Suprapubic skin (tissue), 4 donors: ENCODE measurements at regions not wholly inside any gene's neighbourhood (a gene's known extent, or its start where the extent isn't known, plus 50 kb on each side); places are given as distances from the start of the nearest gene placed in this dataset.

ENCODE experiments used
- DNase-seq, 2 donors: peaks; one replicate each; pipeline ENCODE4 v3.0.0-alpha.2; 2019; ENCODE audit warnings: low spot score in 2 of 2
- H3K27ac ChIP-seq: fragments of 200-600 bp; sonication (generic); one replicate; pipeline ENCODE4 v1.5.1; 2019
- H3K27me3 ChIP-seq: fragments of 200-600 bp; sonication (generic); one replicate; pipeline ENCODE4 v1.5.1; 2019
- H3K36me3 ChIP-seq: fragments of 200-600 bp; sonication (generic); one replicate; pipeline ENCODE4 v1.5.1; 2019
- H3K4me1 ChIP-seq: fragments of 200-600 bp; sonication (generic); one replicate; pipeline ENCODE4 v1.5.1; 2019
- H3K4me3 ChIP-seq: fragments of 200-600 bp; sonication (generic); one replicate; pipeline ENCODE4 v1.5.1; 2019; ENCODE audit warnings: mild to moderate bottlenecking
- H3K9me3 ChIP-seq: fragments of 200-600 bp; sonication (generic); one replicate; pipeline ENCODE4 v1.5.1; 2019
- EP300 ChIP-seq: sonication (generic); formaldehyde crosslinking; IDR thresholded peaks from one replicate; pipeline ENCODE4 v1.6.1; 2017; ENCODE audit warnings: antibody characterized with exemption
- POLR2A ChIP-seq, 2 donors: fragments of 450-650 bp; IDR thresholded peaks; one replicate each; pipeline ENCODE4 v1.6.1; 2017; ENCODE audit warnings: antibody characterized with exemption in 2 of 2, mild to moderate bottlenecking in 2 of 2, moderate library complexity in 2 of 2
- POLR2AphosphoS5 ChIP-seq, 3 donors: sonication (generic); formaldehyde crosslinking; IDR thresholded peaks; one replicate each; pipeline ENCODE4 v1.6.1; 2017; ENCODE audit warnings: antibody characterized with exemption in 3 of 3
- WGBS: methylation state at CpG from one replicate; pipeline ENCODE4 v1.1.5; 2018; 5-methylcytosine and 5-hydroxymethylcytosine counted together
- TF ChIP-seq, protein P1 (sequence below), 2 donors: fragments of 200-600 bp in 1 of 2; fragments of 450-650 bp in 1 of 2; sonication (generic) in 1 of 2; IDR thresholded peaks; one replicate each; pipeline ENCODE4 v1.5.1; 2016 to 2019; ENCODE audit warnings: antibody characterized with exemption in 2 of 2, mild to moderate bottlenecking in 1 of 2, moderate library complexity in 1 of 2

DNA sequence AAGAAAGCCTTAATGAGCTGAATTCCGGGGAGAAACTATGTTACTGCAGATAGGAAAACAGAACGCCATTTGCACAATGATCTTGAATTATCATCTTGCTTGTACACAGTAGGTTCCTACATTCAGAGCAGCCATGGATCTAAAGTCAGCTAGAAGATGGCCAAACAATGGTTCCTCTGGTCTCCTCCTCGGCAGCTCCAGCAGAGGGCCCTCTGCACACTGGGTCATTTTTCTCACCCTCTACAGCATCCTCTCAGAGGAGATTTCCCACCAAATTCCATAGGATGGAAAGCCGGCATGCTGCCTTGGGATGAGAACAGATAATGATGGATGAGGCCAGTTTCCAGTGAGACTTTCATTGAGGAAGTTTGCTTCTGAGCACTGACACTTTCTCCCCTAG, 308.5 kb upstream of the NFE2L3 start:
- TF ChIP-seq POLR2A (IDR thresholded peaks at IDR 0.05) (no peak), POLR2AphosphoS5 (IDR thresholded peaks at IDR 0.05) (no peak), EP300 (no peak)
- TF ChIP-seq, protein P1, sequence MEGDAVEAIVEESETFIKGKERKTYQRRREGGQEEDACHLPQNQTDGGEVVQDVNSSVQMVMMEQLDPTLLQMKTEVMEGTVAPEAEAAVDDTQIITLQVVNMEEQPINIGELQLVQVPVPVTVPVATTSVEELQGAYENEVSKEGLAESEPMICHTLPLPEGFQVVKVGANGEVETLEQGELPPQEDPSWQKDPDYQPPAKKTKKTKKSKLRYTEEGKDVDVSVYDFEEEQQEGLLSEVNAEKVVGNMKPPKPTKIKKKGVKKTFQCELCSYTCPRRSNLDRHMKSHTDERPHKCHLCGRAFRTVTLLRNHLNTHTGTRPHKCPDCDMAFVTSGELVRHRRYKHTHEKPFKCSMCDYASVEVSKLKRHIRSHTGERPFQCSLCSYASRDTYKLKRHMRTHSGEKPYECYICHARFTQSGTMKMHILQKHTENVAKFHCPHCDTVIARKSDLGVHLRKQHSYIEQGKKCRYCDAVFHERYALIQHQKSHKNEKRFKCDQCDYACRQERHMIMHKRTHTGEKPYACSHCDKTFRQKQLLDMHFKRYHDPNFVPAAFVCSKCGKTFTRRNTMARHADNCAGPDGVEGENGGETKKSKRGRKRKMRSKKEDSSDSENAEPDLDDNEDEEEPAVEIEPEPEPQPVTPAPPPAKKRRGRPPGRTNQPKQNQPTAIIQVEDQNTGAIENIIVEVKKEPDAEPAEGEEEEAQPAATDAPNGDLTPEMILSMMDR (IDR thresholded peaks at IDR 0.05): no peak
- Histone ChIP-seq H3K27ac (no peak overlapping the region), H3K9me3 (no peaks in the 10 kb centered on the region), H3K4me1 (peaks cover 25% of the 10 kb centered on the region), H3K36me3 (no peaks in the 10 kb centered on the region), H3K27me3 (no peaks in the 10 kb centered on the region), H3K4me3 (no peak overlapping the region)
- WGBS: 88% methylated on average over 4 of the region's 4 CpGs
- DNase-seq: no peak

DNA sequence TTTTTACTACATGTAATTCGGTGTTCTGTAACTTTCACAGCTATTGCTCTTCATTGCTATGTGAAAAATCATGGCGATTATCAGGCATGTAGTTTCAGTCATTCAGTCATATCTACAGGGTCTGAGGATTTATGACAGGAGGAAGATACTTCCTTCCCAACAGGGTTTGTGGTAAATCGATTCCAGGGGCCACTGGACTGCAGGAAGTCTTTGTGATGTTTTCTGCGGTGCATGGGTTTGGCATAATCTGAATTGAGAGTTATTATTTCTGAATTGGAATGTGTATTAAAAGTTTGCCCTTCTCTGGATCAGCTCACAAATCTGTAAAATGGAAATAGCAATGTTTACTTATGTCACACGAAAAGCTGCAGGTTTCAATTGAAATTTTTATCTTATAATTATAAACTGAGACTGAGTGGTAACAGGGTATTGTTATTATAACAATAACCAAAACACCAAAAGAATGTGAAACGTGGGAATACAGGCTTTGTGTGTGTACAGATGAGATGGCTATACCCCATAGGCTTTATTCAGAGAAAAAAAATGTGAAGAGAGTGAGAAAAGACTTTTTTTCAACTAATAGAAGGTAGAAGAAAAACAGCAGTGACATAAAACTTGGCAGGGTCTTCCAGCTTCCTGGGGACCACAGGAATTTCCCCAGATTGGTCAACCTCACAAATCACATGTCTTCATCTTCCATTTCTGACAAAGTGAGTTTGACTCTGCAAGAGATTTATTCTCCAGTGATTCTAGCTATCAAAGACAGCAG, 307.7 kb upstream of the NFE2L3 start:
- TF ChIP-seq, protein P1 (IDR thresholded peaks at IDR 0.05): no peak
- TF ChIP-seq POLR2A (IDR thresholded peaks at IDR 0.05) (no peak), EP300 (no peak), POLR2AphosphoS5 (IDR thresholded peaks at IDR 0.05) (no peak)
- DNase-seq: no peak
- H3K36me3 ChIP-seq: no peaks in the 10 kb centered on the region
- H3K4me1 ChIP-seq: peaks cover 31% of the 10 kb centered on the region
- no peaks in the 10 kb centered on the region for H3K27me3 ChIP-seq
- H3K4me3 ChIP-seq: no peak overlapping the region
- no peaks in the 10 kb centered on the region for H3K9me3 ChIP-seq
- H3K27ac ChIP-seq: no peak overlapping the region
- 62% methylated on average over 6 of the region's 6 CpGs for WGBS

DNA sequence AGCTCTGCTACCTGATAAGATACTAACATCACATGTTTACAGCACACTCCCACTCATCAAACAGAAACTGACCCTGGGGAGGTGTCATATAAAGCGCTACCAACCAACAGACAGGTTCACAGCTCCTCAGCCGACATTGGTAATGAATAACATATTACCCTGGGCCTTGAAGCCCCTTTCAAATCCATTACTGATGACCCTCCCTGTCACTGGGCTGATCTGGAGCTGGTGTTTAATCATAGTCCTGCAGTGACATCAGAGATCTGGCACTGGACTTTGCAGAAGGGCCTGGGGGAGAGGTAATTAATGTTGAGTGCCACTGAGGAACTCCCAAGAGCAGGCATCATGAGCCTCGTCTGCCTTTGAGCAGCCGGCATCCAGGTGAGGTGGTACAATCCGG, 306.5 kb upstream of the NFE2L3 start:
- DNase-seq: no peak
- 100% methylated on average over 1 of the region's 5 CpGs for WGBS
- Histone ChIP-seq H3K4me3 (no peak overlapping the region), H3K4me1 (peaks cover 32% of the 10 kb centered on the region), H3K27me3 (no peaks in the 10 kb centered on the region), H3K36me3 (no peaks in the 10 kb centered on the region), H3K9me3 (no peaks in the 10 kb centered on the region), H3K27ac (no peak overlapping the region)
- TF ChIP-seq, protein P1 (IDR thresholded peaks at IDR 0.05): no peak
- no peak for TF ChIP-seq POLR2AphosphoS5 (IDR thresholded peaks at IDR 0.05)
- TF ChIP-seq EP300: no peak
- TF ChIP-seq POLR2A (IDR thresholded peaks at IDR 0.05): no peak

DNA sequence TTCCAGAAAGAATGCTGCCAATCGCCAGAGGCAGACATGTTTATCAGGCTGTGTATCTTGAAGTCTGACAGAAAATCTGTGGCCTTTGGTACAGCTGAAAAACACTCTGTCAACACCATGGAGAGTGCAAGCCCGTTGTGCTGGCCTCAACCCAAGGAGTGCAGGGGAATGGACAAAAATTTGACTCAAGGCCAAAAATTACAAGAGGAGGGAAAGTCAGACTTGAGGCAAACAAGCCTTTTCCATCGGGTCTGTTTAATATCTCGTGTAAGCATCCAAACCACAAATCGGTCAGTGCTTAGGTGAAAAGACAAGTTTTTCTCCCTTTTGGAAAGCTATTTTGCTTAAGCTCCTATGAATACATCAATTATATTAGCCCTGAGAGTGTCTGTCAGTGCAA, 305.3 kb upstream of the NFE2L3 start:
- Histone ChIP-seq H3K27ac (peak overlapping the region; percentile 61), H3K27me3 (peaks cover 5% of the 10 kb centered on the region), H3K4me3 (no peak overlapping the region), H3K4me1 (peaks cover 45% of the 10 kb centered on the region), H3K36me3 (no peaks in the 10 kb centered on the region), H3K9me3 (no peaks in the 10 kb centered on the region)
- peak in 1 of 2 donors; percentile 74 for DNase-seq
- peak in 1 of 3 donors; percentile 42 for TF ChIP-seq POLR2AphosphoS5 (IDR thresholded peaks at IDR 0.05)
- TF ChIP-seq, protein P1 (IDR thresholded peaks at IDR 0.05): no peak
- 21% methylated on average over 5 of the region's 5 CpGs for WGBS

DNA sequence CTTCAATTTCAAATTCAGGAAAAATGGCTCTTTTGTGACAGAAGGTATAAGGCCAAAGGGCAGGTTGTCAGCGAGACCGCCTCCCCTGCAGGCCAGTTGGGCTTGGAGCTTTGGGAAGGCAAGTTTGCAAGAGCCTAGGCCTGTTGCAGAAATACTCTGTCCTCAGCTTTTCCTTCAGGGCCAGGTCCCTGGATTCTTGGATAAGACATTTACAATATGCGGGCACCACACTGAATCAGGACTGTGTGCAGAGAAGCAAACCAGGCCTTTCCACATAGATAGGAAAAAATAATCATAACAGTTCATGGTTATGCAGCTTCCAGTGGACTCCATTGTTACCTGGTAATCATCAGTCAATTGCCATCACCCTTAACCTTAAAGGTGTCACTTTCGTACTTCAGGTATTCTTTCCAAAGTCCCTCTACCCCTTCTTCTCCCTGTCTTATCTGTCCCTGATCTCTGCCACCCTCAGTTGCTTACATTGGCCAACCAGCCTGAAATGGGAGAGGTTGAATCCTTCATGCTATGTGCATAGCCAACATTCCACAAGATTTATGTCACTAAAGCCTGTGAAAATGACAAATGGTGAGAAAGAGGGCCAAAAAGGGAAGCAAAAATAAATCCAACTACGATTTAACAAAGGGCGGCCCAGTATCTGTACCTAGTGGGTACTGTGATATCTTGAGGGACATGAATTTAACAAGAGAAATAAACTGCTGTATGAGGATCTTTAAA, 304.5 kb upstream of the NFE2L3 start:
- 72% methylated on average over 6 of the region's 6 CpGs for WGBS
- Histone ChIP-seq H3K27ac (peak overlapping the region; percentile 61), H3K36me3 (no peaks in the 10 kb centered on the region), H3K4me3 (no peak overlapping the region), H3K27me3 (peaks cover 11% of the 10 kb centered on the region), H3K4me1 (peaks cover 53% of the 10 kb centered on the region), H3K9me3 (no peaks in the 10 kb centered on the region)
- no peak for DNase-seq
- TF ChIP-seq, protein P1 (IDR thresholded peaks at IDR 0.05): no peak
- TF ChIP-seq EP300 (no peak), POLR2A (IDR thresholded peaks at IDR 0.05) (no peak), POLR2AphosphoS5 (IDR thresholded peaks at IDR 0.05) (no peak)
